Smooth muscle cell (in vitro differentiated cells): ENCODE measurements at regions not wholly inside any gene's neighbourhood (a gene's known extent, or its start where the extent isn't known, plus 50 kb on each side); places are given as distances from the start of the nearest gene placed in this dataset.
"Not testable (repeated sequence)": the region's sequence is repeated elsewhere in the genome, so short reads cannot be mapped to it uniquely, and the experiment has no call there.

Experiments
- DNase-seq: peaks from one replicate; lab custom pipeline; 2025; ENCODE audit not compliant: unreplicated experiment; lab: John Stamatoyannopoulos, UW
- H2AFZ ChIP-seq: fragments of 200-600 bp; sonication (generic); 2 replicates; pipeline ENCODE4 v1.6.0; 2016; ENCODE audit warnings: antibody characterized with exemption, low read depth, mild to moderate bottlenecking
- H3F3A ChIP-seq: fragments of 200-600 bp; sonication (generic); 2 replicates; pipeline ENCODE4 v1.6.0; 2017; ENCODE audit warnings: antibody characterized with exemption, low read depth
- H3K27ac ChIP-seq: fragments of 200-600 bp; sonication (generic); 2 replicates; pipeline ENCODE4 v1.5.1; 2016; ENCODE audit warnings: low read depth, mild to moderate bottlenecking
- H3K27me3 ChIP-seq: fragments of 200-600 bp; sonication (generic); 2 replicates; pipeline ENCODE4 v1.6.1; 2016; ENCODE audit warnings: low read depth, mild to moderate bottlenecking
- H3K36me3 ChIP-seq: fragments of 200-600 bp; sonication (generic); 2 replicates; pipeline ENCODE4 v1.5.1; 2016; ENCODE audit warnings: low read depth
- H3K4me1 ChIP-seq: fragments of 200-600 bp; sonication (generic); 2 replicates; pipeline ENCODE4 v1.5.1; 2016; ENCODE audit warnings: low read depth
- H3K4me2 ChIP-seq: fragments of 200-600 bp; sonication (generic); 2 replicates; pipeline ENCODE4 v1.6.0; 2016; ENCODE audit warnings: mild to moderate bottlenecking
- H3K4me3 ChIP-seq: fragments of 200-600 bp; sonication (generic); 2 replicates; pipeline ENCODE4 v1.5.1; 2016; ENCODE audit warnings: mild to moderate bottlenecking
- H3K79me2 ChIP-seq: fragments of 200-600 bp; sonication (generic); 2 replicates; pipeline ENCODE4 v1.6.0; 2016; ENCODE audit warnings: low read depth, mild to moderate bottlenecking
- H3K9ac ChIP-seq: fragments of 200-600 bp; sonication (generic); 2 replicates; pipeline ENCODE4 v1.6.0; 2016; ENCODE audit warnings: low read depth
- H3K9me3 ChIP-seq: fragments of 200-600 bp; sonication (generic); replicated peaks from 2 replicates; pipeline ENCODE4 v1.5.1; 2016; ENCODE audit warnings: low read depth
- H4K20me1 ChIP-seq: fragments of 200-600 bp; sonication (generic); 2 replicates; pipeline ENCODE4 v1.6.0; 2016; ENCODE audit warnings: low read depth
- CTCF ChIP-seq: fragments of 200-600 bp; sonication (generic); IDR thresholded peaks from 2 replicates; pipeline ENCODE4 v1.5.1; 2017; ENCODE audit warnings: borderline replicate concordance, mild to moderate bottlenecking, antibody characterized with exemption; ENCODE audit not compliant: insufficient read depth, poor library complexity, severe bottlenecking
- WGBS: methylation state at CpG from one replicate; pipeline ENCODE4 v1.1.7; 2016; ENCODE audit warnings: low lambda C conversion rate; 5-methylcytosine and 5-hydroxymethylcytosine counted together

GRCh38 chr21:15669247-15669646 is 60.5 kb upstream of the USP25 start:
- no peak for TF ChIP-seq CTCF
- 30% methylated on average over 2 of the region's 2 CpGs for WGBS
- H3K79me2 ChIP-seq, result no peaks in the 10 kb centered on the region
- H2AFZ ChIP-seq, result no peak overlapping the region
- H3K27ac ChIP-seq, result no peak overlapping the region
- H3K36me3 ChIP-seq, result no peaks in the 10 kb centered on the region
- H3K4me3 ChIP-seq, result no peak overlapping the region
- no peaks in the 10 kb centered on the region for H3K27me3 ChIP-seq
- no peaks in the 10 kb centered on the region for H4K20me1 ChIP-seq
- no peak for DNase-seq
- no peaks in the 10 kb centered on the region for H3K9me3 ChIP-seq
- H3F3A ChIP-seq, result no peaks in the 10 kb centered on the region
- H3K4me1 ChIP-seq, result no peaks in the 10 kb centered on the region
- no peak overlapping the region for H3K4me2 ChIP-seq
- no peak overlapping the region for H3K9ac ChIP-seq

DNA sequence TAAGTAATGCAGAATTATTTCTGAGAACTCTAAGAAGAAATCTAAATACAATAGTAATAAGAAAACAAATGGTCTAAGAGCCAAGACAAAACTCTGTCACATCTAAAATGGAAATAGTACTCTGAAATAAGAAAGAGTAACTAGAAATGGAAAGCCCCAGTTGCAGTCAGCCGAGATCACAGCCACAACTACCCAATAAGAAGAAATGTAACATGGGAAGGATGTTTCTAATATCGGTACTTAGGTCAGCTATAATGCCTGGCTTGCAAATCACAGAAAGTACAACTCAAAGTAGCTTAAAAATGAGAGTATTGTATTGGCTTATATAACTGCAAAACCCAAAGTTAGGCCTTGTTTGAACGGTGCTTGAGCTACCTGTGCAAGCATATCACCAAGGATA is 58.6 kb upstream of the USP25 start:
- 91% methylated on average over 3 of the region's 3 CpGs for WGBS
- no peak overlapping the region for H3K4me2 ChIP-seq

GRCh38 chr21:15672578-15672977 is 57.2 kb upstream of the USP25 start:
- not testable (repeated sequence) for H2AFZ ChIP-seq, DNase-seq, H3K27ac ChIP-seq, H3F3A ChIP-seq, H3K9me3 ChIP-seq, H3K4me1 ChIP-seq, H3K9ac ChIP-seq, H3K36me3 ChIP-seq, H3K4me2 ChIP-seq, H4K20me1 ChIP-seq, H3K79me2 ChIP-seq, H3K4me3 ChIP-seq, H3K27me3 ChIP-seq
- WGBS, result 96% methylated on average over 15 of the region's 15 CpGs

More for the DNA sequence above, 58.6 kb upstream of the USP25 start:
- Histone ChIP-seq H3K9ac (no peak overlapping the region), H3K27me3 (no peaks in the 10 kb centered on the region), H2AFZ (no peak overlapping the region), H3K4me3 (no peak overlapping the region), H3K4me1 (no peaks in the 10 kb centered on the region), H3K79me2 (no peaks in the 10 kb centered on the region), H3K27ac (no peak overlapping the region), H3F3A (no peaks in the 10 kb centered on the region), H3K9me3 (no peaks in the 10 kb centered on the region), H4K20me1 (no peaks in the 10 kb centered on the region), H3K36me3 (no peaks in the 10 kb centered on the region)
- TF ChIP-seq CTCF, result no peak
- no peak for DNase-seq

GRCh38 chr21:15676935-15677334 is 52.8 kb upstream of the USP25 start:
- no peak overlapping the region for H3K27ac ChIP-seq
- H4K20me1 ChIP-seq, result no peaks in the 10 kb centered on the region
- H3K9me3 ChIP-seq, result no peaks in the 10 kb centered on the region
- H3K36me3 ChIP-seq, result no peaks in the 10 kb centered on the region
- no peak overlapping the region for H2AFZ ChIP-seq
- no peak for TF ChIP-seq CTCF
- 89% methylated on average over 1 of the region's 1 CpG for WGBS
- no peaks in the 10 kb centered on the region for H3K4me1 ChIP-seq
- H3K79me2 ChIP-seq, result no peaks in the 10 kb centered on the region
- no peak overlapping the region for H3K9ac ChIP-seq
- no peak for DNase-seq
- no peak overlapping the region for H3K4me2 ChIP-seq
- H3F3A ChIP-seq, result no peaks in the 10 kb centered on the region
- H3K27me3 ChIP-seq, result no peaks in the 10 kb centered on the region
- H3K4me3 ChIP-seq, result no peak overlapping the region
